ENCODE measurements at regions not wholly inside any gene's neighbourhood (a gene's known extent, or its start where the extent isn't known, plus 50 kb on each side); places are given as distances from the start of the nearest gene placed in this dataset.
A peak's percentile ranks its signal among the peaks of the same experiment; 100 is the strongest.

GRCh38 chr9:107620801-107621200 lies 131.2 kb upstream of the KLF4 start:
- no peak for DNase-seq

GRCh38 chr9:107620236-107620635 lies 130.7 kb upstream of the KLF4 start:
- no peak for DNase-seq

GRCh38 chr9:107615321-107615720 lies 125.8 kb upstream of the KLF4 start:
- peak; percentile 85 for DNase-seq

GRCh38 chr9:107614765-107615164 lies 125.2 kb upstream of the KLF4 start:
- DNase-seq: no peak

- no peak for DNase-seq
These were observed 123.8 kb upstream of the KLF4 start for GRCh38 chr9:107613321-107613720.

GRCh38 chr9:107612136-107612535 lies 122.6 kb upstream of the KLF4 start:
- DNase-seq: peak; percentile 75

- no peak for DNase-seq
These were observed 120.0 kb upstream of the KLF4 start for GRCh38 chr9:107609547-107609946.

- no peak for DNase-seq
These were observed 116.7 kb upstream of the KLF4 start for GRCh38 chr9:107606149-107606790.

GRCh38 chr9:107605041-107605440 lies 115.5 kb upstream of the KLF4 start:
- DNase-seq: no peak

GRCh38 chr9:107603281-107603680 lies 113.7 kb upstream of the KLF4 start:
- DNase-seq: no peak

- DNase-seq: no peak
These were observed 110.5 kb upstream of the KLF4 start for GRCh38 chr9:107600060-107600573.

- DNase-seq: no peak
These were observed 108.2 kb upstream of the KLF4 start for GRCh38 chr9:107597743-107598217.

GRCh38 chr9:107594908-107595530 lies 105.5 kb upstream of the KLF4 start:
- no peak for DNase-seq

- DNase-seq: no peak
These were observed 103.8 kb upstream of the KLF4 start for GRCh38 chr9:107593224-107593870.

GRCh38 chr9:107592424-107592823 lies 102.9 kb upstream of the KLF4 start:
- no peak for DNase-seq

- no peak for DNase-seq
These were observed 102.2 kb upstream of the KLF4 start for GRCh38 chr9:107591781-107592180.

- DNase-seq: no peak
These were observed 98.8 kb upstream of the KLF4 start for GRCh38 chr9:107588393-107588792.

GRCh38 chr9:107587191-107587963 lies 97.8 kb upstream of the KLF4 start:
- peak; percentile 41 for DNase-seq

GRCh38 chr9:107586493-107586892 lies 96.9 kb upstream of the KLF4 start:
- no peak for DNase-seq

- DNase-seq: no peak
These were observed 95.9 kb upstream of the KLF4 start for GRCh38 chr9:107585465-107585864.

GRCh38 chr9:107584944-107585343 lies 95.4 kb upstream of the KLF4 start:
- no peak for DNase-seq

GRCh38 chr9:107584186-107584585 lies 94.6 kb upstream of the KLF4 start:
- DNase-seq: no peak

- no peak for DNase-seq
These were observed 87.7 kb upstream of the KLF4 start for GRCh38 chr9:107577140-107577776.

All from hematopoietic multipotent progenitor cell treated with erythropoietin and hydrocortisone succinate and interleukin-3 and kit ligand, for 4 days (in vitro differentiated cells).